ENCODE measurements at regions not wholly inside any gene's neighbourhood (a gene's known extent, or its start where the extent isn't known, plus 50 kb on each side); places are given as distances from the start of the nearest gene placed in this dataset.

DNA sequence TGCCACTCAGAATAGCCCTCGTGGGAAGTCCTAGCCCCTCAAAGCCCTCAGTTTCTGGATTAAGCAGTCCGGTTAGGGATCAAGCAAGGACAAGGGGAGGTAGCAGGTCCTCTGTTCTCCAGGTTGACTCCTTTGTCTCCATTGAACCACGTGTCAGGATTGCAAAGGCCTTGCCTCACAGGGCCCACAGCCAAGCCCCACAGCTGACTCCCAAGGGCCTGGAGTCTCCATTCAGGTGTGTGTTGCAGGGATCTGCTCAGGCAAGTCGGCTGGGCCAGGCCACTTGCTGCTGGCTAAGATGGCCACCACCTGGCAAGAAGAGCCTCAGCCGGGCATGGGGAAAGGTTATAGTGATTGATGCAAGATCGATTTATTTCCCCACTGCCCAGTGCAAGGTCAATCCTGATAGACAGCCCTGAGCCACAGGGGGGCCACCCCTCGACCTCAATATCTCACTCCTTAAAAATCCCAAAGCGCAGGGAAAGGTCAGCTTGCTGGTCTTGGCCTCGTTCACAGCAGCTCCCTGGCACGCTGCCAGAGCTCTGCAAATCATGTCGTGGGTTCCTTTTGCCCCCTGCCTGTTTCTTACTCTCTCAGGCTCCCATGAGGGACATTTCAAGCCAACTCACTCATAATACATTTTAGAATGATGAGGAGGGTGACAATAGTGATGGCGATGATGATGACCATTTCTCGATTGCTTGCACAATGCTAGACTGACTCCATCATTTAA is 75.9 kb downstream of the EDN3 start:
- DNase-seq: no peak

DNA sequence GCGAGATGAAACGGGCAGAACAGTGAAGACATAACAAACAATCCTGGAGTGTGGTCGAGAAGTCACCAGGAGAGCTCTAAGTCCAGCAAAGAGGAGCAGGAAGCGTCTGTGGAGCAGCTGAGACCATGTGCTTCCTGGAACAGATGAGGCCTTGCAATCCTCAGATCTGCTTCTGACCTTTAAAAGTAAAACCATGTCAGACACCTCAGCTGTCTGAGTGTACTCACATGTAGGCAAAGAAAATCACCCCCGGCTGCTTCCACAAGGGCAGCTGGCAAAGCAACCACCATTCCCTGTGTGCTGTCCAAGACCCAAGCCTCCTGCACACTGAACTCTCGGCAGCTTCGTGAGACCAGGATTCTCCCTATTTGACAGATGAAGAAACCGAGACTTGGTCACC is 76.6 kb downstream of the EDN3 start:
- DNase-seq: no peak

DNA sequence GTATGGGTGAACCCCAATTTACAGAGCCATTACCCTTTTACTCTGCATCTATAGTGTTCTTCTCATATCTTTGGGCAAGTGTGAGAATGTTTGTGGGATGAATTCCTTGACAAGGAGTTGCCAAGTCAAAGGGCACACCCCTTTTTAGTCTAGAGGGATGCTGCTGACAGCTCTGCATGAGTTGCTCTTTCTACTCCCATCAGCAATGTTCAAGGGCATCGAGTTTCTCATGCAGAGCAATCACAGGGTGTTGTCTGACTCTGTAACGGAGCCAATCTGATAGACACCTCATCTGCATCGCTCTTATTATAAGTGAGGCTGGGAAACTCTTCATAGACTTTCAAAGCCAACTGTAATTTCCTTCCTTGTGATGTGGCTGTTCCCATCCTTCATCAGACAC is 77.4 kb downstream of the EDN3 start:
- DNase-seq: no peak

DNA sequence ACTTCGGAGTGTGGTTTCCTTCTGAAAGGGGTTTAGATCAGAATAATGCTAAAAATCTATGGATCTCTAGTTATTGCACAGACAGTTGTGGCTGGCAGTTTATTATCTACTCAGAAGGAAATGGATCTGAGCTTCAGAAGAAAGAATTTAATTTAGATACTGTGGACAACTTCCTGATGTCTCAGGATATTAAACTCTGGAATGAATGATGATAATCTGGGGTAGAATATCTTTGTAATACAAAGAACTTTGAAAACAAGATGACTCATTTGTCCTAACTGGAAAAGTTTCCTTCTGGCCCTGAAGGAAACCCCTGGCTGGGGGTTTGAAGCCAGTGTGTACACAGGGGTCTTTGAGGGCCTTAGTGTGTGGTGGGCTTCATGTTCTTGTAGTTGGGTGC is 78.0 kb downstream of the EDN3 start:
- DNase-seq: no peak

DNA sequence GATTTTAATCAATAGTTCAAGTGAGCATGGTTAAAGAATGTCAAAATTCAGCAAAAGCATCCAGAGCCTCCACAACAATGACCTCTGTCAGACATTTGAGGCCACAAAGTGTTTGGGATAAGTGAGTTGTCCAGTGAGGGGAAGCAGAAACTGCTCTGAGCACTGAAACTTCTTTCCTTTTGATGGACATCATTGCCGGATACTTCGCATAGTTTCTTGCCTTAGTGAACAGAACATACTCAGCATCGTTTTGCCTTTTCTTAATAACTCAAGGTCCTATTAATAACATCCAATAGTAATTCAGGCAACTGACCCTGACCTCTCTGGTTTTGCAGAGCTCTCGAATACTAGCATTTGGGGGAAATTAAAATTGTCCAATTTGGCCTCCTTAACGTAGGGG is 78.6 kb downstream of the EDN3 start:
- DNase-seq: no peak

DNA sequence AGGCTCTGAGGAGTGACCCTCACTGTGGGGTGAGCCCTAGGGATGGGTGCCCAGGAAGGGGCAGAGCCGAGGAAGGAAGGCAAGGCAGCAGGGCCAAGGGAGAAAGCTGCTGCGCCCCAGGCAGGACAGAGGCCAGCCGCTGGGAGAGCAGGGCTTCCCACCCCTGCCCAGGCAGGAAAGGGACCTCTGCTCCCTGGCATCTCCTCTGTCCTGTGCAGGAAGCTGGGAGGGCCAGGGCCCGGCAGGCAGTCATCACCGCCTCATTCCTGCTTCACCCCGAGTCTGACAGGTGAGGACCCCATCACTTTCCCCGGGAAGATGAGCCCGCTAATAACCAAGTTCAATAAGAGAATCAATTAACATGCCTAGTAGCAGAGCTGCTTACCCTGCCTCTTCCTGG is 81.3 kb downstream of the EDN3 start:
- DNase-seq: no peak

DNA sequence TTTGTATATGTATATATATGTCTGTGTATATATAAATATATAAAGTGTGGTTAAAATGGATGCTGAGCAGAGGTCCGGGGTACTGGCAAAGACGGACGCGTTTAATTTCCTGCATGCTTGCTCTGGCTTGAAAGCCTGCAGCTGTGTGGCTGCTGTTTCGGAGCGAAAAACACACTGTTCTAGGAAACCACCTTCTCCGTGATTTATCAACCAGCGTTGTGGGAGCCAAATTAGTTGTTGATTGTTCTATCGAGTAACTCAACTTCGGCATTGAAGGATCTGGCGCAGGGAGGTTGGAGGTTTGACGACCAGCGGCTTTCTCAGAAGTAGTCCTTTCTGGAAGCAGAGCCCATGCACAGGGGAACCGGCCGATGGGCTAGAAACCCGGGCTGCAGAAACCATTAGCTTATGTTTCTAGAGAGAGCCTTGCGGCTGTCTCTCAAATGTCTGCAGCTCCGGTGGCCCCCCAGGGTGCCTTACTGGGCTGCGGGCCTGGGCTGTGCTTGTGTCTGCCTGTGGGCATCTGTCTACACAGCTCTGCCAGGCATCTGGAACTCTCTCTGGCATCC is 81.8 kb downstream of the EDN3 start:
- DNase-seq: no peak

DNA sequence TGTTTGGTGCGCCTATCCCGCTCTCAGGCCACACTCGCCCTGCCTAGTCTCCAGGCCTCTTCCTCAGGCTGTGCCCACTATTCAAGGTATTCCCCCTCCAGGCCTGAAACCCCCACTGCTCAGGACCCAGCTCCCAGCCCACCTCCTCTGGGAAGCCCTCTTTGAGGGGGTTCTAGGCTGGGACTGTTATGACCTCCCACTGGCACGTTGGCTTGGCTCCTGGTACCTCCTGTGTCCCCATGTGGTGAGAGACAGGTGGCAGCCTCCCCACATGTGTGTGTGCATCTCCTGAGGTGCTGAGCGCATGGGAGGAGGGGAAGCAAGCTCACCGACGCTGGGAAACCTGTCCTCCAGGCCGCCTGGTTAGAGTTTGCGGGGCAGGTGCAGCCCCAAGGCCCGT is 82.5 kb downstream of the EDN3 start:
- no peak for DNase-seq

DNA sequence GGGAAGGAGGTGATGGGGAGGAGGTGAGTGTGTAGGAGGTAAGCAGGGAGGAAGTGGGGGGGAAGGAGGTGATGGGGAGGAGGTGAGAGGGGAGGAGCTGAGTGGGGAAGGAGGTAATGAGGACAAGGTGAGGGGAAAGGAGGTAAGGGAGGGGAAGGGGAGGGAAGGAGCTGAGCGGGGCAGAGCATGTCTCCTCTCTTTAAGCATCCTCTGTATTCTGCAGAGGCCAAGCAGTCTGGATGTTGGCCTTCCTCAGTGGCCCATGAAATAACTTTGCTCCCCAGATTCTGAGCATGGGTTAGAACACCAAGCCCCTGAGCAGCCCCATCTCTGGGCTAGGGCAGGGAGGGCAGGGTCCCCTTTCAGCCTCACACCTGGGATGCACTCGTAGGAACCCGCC is 84.6 kb downstream of the EDN3 start:
- no peak for DNase-seq

DNA sequence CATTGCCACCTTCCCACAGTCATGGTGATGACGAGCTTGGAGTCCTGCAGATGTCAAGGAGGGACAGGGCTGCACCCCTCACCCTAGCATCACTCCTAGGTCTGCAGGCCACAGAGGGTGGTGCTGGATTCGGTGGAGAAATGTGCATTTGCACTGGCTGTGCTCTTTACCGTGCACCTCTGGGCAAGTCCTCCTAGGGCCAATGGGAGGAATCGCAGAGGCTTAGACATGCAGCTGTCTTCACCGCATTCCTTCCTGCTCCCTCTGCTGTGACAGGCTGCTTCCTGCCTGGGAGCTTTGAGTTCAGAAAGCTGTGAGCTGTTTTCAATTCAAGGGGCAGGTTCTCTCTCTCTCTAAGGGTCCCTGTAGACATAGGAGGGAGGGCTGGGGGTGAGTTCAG is 85.1 kb downstream of the EDN3 start:
- DNase-seq: no peak

DNA sequence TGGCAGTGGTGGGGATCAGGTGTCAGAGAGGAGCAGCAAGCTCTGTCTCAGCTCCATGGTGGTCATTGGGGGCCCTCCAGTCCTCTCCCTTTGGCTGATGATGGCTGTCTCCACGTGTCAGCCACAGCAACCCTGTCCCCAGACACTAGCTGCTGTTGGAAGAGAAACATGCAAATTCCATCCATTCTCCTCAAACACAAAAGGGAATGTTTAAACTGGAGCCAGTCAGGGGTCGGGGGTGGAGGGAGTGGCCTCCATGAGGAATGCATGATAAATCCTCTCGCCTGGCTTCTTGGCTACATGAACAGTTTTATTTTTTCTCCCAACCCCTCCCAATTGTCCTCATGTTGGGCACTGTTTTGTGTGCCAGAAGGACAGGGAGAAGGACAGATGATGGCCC is 86.4 kb downstream of the EDN3 start:
- no peak for DNase-seq

DNA sequence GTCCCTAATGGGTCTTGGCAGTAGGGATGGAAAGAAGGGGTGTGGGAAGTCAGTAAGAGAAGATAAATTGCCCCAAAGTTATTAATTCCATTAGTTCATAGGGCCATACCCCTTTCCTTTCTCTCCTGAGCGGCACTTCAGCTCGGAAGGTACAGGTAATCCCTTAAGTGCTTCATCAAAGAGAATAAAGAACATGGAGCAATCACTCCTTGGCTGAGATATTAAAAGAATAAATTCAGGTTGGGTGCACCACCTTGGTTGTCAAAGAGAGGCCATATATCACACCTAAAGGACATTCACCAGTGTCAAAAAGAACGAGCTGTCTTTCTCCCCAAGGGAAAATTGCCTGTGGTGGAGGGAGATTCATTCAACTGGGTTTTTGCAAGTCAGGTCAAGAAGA is 87.5 kb downstream of the EDN3 start:
- no peak for DNase-seq

DNA sequence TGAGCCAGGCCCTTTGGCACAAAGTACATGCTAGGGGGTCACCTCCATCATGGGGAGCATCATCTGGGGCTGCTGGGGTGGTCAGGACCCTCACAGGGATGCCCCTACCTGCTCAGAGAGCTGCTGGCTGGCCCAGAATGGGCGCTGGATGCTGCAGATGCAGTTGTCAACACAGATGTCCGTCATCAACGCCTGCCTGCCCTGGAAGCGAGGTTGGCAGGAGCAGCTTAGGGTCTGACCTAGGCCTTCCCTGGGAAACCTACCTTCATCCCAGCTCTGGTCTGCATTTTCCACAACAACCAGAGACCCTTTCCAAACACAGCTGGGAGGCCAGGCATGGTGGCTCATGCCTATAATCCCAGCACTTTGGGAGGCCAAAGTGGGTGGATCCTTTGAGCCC is 88.0 kb downstream of the EDN3 start:
- DNase-seq: no peak

DNA sequence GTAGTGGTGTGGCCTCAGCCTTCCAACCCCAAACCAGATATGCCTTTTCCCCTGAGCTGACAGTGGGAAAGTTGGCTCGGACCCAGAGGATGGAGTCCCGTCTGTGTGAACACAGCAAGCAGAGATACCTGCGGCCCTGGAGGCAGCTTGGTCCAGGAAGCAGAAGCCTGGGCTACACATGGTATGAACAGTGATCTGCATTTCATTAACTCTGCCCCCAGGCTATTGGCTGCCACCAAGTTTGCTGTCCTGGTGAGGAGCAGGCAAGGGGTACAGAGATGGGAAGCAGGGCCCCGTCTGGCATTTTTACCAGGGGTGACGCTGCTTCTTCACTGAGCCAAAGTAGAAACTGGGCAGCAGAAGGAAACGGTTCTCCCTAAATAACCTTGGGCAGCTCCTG is 90.0 kb downstream of the EDN3 start:
- no peak for DNase-seq

DNA sequence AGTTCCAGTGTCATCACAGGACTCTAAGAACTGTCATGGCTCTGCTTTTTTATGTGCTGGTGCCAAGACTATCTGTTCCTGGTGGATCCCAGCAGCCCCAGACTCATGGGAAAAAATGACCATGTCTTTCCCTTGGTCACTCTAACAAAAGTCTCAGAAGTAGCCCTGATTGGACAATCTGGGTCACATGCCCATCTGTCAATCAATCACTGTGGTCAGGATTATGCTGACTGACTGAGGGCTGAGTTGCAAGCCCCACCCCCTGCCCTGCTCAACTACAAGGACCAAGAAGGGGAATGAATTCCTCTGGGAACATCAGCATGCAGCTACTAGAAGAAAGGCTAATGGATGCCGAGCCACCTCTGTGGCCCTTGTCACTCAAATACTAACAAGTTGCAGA is 91.6 kb downstream of the EDN3 start:
- no peak for DNase-seq

DNA sequence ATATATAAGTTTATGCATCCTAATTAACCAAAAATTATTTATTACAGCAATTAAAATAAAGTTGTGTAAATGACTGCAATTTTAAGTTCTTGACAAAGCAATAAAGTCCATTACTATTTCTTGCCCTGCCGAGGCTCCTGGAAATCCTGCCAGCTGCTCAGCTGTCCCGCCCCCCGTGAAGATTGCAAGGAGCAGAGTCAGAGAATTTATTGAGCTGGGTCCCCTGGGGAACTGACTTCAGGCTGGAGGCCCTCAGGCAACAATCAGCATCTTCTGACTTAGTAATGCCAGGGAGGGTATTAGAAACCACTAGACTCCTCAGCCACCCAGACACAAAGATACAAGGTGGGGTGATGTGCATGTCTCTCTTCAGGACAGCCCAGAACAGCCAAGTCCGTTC is 92.3 kb downstream of the EDN3 start:
- DNase-seq: no peak

DNA sequence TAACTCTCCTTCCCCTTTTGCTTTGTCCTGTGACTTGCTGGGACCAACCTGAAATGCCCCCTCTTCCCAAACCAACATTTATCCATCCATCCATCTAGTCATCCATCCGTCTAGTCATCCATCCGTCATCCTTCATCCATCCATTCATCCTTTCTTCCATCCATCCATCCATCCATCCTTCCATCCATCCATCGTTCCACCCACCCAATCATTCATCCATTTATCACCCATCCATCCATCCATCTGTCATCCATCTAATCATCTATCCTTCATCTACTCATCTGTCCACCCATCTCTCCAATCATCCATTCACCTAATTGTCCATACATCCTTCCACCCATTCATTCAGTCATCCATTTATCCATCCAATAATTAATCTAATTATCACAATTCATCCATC is 92.7 kb downstream of the EDN3 start:
- DNase-seq: no peak

DNA sequence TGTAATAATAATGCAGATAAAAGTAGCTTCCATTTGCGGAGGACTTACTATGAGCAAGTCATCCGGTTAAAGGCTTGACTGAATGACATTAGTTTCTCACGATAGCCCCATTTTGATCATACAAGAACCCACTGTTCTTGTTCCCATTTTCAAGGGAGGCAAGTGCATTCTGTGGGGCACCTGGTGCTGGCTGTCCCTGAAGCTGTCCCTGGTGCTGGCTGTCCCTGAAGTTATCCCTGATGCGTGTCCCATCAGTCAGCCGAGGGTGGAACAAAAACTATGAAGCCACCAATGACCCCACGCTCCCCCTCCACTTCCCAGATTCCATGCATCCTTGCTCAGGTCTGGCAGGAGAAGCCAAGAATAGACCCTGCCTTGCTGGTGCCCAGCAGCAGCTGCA is 95.3 kb downstream of the EDN3 start:
- no peak for DNase-seq

DNA sequence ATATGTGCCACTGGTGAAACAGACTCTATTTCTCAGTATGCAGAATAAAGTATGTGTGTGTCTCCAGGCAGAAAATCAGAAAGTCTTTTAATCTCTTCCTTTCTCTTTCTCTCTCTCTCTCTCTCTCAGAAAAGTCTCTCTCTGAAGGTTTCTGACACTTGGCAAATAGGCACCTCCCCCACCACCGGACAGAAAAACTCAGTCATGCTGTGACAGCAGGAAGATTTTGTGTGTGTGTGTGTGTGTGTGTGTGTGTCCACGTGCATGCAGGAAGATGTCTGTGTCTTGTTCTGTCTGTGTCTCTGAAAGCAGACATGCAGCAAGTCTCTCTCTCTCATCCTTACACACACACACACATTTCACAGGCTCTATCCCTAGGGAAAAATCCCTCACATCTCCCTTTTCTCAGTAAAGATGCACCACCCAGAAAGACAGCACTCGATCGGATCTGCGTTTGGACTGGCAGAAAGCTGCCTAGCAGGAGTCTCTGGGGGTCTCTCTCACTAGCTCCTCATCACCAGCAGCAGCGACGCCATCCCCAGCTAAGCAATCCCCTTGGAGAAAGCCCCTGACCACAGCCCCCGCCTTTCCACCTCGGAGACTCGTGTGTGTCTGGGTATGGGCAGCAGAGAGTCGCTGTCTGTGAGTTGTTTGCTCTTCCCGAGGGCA is 98.3 kb downstream of the EDN3 start:
- no peak for DNase-seq

DNA sequence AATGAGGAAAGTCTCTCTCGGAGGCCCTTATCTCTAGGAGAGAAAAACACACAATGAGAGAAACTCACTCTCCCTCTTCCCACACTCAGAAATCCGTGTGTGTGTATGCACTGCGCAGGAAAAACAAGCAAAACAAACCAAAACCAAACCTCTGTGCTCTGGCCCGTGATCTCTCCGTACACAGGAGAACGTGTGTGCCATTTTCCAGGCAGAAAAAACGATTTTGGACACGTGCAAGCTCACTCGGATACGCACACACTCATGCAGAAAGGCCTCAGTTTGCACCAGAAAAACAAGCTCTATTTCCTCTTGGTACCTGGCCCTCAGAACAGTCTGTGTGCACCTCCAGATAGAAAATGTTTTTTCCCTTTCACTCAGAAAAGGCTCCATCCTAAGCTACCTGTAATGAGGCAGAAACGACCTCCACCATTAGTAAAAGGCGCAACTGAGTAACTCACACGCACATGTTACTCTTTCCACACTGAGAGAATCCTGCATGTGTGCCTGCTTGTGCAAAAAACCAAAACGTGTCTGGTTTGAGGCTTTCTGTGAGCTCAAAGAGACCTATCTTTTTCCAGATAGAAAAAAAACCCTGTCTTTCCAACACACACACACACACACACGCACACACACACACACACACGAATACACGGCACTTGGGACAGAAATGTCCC is 99.2 kb downstream of the EDN3 start:
- no peak for DNase-seq

DNA sequence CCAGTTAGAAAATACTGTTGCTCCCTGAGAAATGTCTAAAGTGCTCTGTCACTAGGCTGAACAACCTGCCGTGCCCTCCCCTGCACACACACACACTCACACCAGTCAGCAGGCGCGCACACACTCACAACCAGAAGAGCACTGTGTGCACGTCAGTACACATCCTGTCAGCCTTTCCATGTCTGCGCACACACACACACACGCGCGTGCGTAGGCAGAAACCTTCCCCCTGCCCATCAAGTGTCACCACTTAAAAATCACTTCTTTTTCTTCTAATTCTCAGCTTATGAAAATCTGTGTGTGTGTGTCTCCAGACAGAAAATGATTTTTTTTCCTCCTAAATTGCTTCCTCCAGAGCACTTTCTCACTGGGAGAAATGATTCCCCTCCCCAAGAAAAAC is 100.3 kb downstream of the EDN3 start:
- no peak for DNase-seq

DNA sequence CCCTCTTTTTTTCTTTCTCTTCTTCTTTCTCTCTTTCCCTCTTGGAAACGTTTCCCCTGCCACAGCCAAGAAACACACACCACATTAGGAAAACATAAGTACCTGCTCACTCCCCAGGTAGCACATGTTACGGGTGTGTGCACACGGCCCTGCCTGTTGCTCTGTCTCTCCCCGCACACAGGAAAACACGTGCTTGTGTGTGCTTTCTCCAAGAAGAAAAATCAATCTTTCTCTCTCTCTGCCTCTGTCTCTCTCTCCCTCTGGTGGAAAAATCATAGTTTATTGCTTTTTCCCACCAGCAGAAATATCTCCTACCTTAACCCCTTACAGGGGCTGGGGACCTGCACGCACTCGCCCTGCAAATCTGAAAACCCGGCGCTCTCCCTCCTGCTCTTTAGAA is 102.3 kb downstream of the EDN3 start:
- DNase-seq: no peak

DNA sequence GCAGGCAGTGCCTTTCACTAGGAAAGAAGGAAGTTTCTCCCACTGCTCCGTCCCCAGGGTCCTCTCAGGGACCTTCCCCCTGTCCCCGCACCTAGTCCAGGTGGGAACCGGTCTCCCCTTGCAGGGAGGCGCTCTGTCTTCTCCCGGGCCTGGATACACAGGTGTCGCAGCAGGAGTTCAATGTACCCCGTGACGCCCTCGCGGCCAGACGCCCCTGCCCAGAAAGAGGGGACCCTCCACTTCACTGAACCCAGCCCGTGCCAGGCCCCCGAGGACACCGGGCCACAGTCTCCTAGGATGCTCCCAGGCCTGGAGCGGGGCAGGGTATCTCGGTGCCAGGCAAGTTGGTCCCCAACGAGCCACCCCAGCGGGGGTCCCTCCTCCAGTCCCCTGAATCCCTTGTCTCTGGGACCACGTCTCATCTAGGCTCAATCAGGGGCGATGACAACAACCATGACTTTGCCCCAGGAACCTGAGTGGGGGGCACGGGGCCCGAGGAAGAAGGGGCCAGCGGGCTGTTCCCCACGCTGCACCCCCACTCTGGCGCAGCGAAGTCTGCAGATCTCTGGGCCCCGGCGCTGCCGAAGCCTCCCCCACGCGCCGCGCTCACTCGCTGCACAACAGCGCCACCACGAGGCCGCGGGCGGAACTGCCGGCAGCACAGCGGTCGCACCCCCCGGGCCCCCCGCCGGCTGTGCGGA is 103.0 kb downstream of the EDN3 start:
- DNase-seq: peak; percentile 56

DNA sequence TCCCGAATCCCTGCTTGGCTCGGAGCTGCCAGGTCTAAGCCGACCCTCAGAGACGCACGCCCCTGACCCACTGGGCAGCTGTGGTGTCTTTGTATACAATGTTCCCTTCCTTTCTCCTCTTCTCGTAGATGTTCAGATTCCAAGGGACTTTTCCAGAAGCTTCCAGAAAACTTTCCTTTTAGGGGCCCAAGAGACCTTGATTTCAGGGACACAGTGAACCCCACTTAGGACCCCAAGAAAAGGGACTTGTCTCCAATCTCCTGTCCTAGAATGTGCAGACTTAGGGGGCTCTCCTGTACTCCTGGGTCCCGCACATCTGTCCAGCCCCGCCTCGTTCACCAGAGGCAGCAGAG is 103.5 kb downstream of the EDN3 start:
- DNase-seq: no peak
